ENCODE measurements at regions not wholly inside any gene's neighbourhood (a gene's known extent, or its start where the extent isn't known, plus 50 kb on each side); places are given as distances from the start of the nearest gene placed in this dataset.

DNA sequence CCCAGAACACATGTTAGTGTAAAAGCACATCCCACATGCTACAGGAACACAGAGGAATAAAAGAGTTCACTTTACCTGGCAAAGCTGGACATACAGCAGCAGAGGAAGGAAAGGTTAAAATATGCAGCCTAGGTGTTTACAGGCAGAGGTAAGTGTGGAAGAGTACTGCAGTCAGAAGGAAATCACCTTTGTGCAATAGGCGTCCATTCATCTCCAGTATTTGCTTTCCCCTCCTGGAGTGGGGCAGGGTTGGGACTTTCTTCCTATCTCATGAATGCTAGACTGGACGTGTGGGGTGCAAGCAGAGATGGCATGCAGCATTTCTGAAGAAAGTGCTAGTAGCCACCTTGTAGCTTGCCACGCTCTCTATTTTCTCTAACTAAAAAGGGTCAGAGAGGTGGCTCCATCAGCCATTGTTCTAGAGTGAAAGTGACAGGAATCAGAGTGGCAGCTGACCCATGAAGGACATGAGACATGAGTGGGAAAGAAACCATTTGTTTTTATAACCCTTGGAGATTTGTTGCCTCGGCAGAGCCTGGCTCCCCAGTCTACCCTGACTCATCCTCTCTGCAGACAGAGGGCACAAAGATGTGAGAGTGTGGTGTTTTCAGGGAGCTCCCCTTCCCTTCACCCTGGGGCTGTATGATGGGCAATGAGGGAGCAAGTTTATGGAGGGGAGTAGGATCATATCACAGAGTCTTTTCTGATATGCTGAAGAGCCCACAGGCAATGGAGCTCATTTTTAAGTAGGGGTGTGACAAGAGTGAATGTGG is 101.2 kb upstream of the SEC61G start:
- H3K36me3 Mint-ChIP-seq (ENCODE audit: low read depth): no peaks in the 10 kb centered on the region
- no peak overlapping the region for H3K4me3 Mint-ChIP-seq
- no peaks in the 10 kb centered on the region for H3K9me3 Mint-ChIP-seq
- no peak overlapping the region for H3K27ac Mint-ChIP-seq
- H3K4me1 Mint-ChIP-seq: no peaks in the 10 kb centered on the region
- DNase-seq: no peak
- CTCF ChIA-PET: no interaction called here
- peaks cover 14% of the 10 kb centered on the region for H3K27me3 Mint-ChIP-seq
- POLR2A ChIA-PET: no interaction called here

DNA sequence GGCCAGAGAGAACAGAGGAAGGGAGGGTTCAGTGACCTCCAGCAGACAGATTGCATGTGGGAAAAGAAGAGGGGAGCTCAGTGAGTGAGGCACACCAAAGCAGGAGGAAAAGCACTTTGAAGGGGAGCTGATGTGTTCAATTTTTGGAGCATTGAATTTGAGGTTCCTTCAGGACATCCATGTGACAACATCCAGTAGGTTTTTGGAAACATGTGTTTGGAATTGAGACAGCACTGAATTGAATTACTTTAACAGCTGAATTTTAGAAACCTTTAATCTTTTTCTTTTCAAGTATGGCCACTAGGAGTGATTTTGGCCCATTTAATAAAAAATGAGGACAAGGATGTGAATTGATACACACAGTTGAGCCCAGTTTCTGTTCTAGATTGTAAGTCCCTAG is 101.8 kb upstream of the SEC61G start:
- CTCF ChIA-PET: no interaction called here

DNA sequence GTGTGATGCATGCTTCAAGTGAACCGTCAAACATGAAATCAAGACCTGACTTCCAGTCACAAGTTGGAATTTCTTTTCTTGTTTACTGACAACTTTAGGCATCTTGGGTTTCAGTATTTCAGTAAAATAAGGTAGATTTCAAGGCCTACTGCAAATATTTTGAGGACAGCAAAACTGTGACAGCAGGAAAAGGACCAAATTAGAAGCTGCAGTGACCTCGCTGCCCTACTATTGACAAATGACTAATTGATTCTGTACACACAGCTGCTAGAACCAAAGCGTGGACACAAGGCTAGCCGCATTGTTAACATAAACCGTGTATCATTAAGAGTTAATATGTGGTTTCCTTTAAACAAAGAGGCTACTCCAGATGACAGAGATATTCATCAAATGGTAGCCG is 105.7 kb upstream of the SEC61G start:
- ChIA-PET CTCF (no interaction called here), POLR2A (no interaction called here)
- peaks cover 10% of the 10 kb centered on the region for H3K27me3 Mint-ChIP-seq
- H3K9me3 Mint-ChIP-seq: no peaks in the 10 kb centered on the region
- no peak for DNase-seq
- no peak overlapping the region for H3K27ac Mint-ChIP-seq
- H3K36me3 Mint-ChIP-seq (ENCODE audit: low read depth): no peaks in the 10 kb centered on the region
- no peaks in the 10 kb centered on the region for H3K4me1 Mint-ChIP-seq
- H3K4me3 Mint-ChIP-seq: no peak overlapping the region

More for the DNA sequence above, 101.8 kb upstream of the SEC61G start:
- Mint-ChIP-seq H3K36me3 (ENCODE audit: low read depth) (no peaks in the 10 kb centered on the region), H3K4me1 (no peaks in the 10 kb centered on the region), H3K27me3 (peaks cover 14% of the 10 kb centered on the region), H3K9me3 (no peaks in the 10 kb centered on the region), H3K4me3 (no peak overlapping the region), H3K27ac (no peak overlapping the region)
- DNase-seq: no peak
- POLR2A ChIA-PET: no interaction called here

DNA sequence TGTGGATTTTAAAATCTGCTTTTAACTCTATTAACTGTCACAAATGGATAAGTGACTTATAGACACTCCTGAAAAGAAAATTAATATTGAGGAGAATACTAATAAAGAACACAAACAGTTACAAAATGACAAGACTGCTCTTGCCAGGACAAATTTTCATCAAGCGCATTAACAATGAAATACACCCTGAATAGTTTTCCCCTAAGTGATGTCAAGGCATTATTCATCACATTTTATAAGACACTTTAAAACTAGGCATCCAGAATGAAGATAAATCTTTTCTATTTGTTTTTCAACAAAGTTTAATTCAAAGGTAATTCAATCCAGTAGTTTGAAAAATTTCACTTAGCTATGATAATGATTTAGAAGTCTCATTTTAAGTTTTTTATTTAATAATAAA is 110.5 kb upstream of the SEC61G start:
- peaks cover 2% of the 10 kb centered on the region for H3K27me3 Mint-ChIP-seq
- no peak overlapping the region for H3K27ac Mint-ChIP-seq
- H3K4me1 Mint-ChIP-seq: no peaks in the 10 kb centered on the region
- H3K9me3 Mint-ChIP-seq: no peaks in the 10 kb centered on the region
- ChIA-PET POLR2A (no interaction called here), CTCF (no interaction called here)
- DNase-seq: no peak
- H3K36me3 Mint-ChIP-seq (ENCODE audit: low read depth): no peaks in the 10 kb centered on the region
- H3K4me3 Mint-ChIP-seq: no peak overlapping the region

DNA sequence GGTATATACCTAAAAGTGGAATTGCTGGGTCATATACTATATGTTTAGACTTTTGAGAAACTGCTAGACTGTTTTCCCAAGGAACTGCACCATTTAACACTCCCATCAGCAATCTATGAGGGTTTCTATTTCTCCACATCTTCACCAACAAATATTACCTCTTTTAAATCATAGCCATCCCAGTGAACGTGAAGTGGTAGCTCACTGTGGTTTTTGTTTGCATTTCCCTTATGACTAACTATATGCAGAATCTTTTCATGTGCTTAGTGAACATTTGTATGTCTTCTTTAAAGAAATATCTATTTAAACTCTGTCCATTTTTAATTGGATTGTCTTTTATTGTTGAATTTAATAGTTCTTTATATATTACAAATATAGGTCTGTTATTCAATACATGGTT is 115.8 kb upstream of the SEC61G start:
- Mint-ChIP-seq H3K36me3 (ENCODE audit: low read depth) (no peaks in the 10 kb centered on the region), H3K9me3 (no peaks in the 10 kb centered on the region), H3K27ac (no peak overlapping the region), H3K4me3 (no peak overlapping the region), H3K27me3 (no peaks in the 10 kb centered on the region), H3K4me1 (no peaks in the 10 kb centered on the region)
- ChIA-PET CTCF (no interaction called here), POLR2A (no interaction called here)
- no peak for DNase-seq

DNA sequence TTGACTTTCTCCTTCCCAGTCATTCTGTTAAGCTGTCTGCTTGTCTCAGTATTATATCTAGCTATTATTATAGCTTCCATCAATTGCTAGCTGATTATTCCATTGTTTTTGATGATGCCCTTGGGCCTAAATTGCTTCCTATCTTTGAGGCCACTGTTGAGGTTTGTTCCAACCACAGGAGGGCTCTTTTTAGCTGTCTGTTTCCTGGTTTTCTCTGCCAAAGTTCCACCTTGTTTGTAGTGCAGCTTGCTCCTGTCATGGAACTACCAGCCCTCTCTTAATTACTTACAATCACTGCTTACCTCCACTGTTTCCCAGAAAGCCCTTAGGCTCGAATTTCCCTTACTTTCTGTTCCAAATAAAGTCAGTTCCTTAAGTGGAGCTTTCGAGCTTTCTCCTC is 118.7 kb upstream of the SEC61G start:
- CTCF ChIA-PET: interaction anchor here (1.6 kb wide), 1 partner anchor 377 kb away, joined by 4 read pairs; no protein-coding TSS in a partner anchor
- Mint-ChIP-seq H3K36me3 (ENCODE audit: low read depth) (no peaks in the 10 kb centered on the region), H3K27ac (no peak overlapping the region), H3K27me3 (no peaks in the 10 kb centered on the region), H3K9me3 (no peaks in the 10 kb centered on the region), H3K4me3 (no peak overlapping the region), H3K4me1 (no peaks in the 10 kb centered on the region)
- POLR2A ChIA-PET: no interaction called here
- no peak for DNase-seq

DNA sequence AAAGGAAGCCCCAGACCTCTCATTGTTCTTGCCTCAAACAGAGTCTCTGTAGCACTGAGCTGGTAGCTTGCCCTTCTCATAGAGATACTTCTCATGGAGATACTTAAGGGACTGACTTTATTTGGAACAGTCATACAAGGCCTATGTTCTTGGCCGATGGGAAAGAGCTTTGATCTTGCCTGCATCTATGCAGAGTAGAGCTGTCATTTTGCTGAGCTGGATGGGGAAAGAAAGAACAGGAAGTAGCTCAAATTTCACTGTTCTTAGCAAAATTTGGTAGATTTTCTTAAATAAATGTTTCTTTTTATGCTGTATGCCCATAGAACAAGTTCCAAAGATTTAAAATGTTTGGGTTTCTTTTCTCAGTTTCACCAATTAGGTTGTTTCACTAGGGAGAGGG is 119.3 kb upstream of the SEC61G start:
- H3K4me3 Mint-ChIP-seq: no peak overlapping the region
- H3K4me1 Mint-ChIP-seq: no peaks in the 10 kb centered on the region
- no peak overlapping the region for H3K27ac Mint-ChIP-seq
- H3K9me3 Mint-ChIP-seq: no peaks in the 10 kb centered on the region
- no peaks in the 10 kb centered on the region for H3K27me3 Mint-ChIP-seq
- DNase-seq: no peak
- no peaks in the 10 kb centered on the region for H3K36me3 Mint-ChIP-seq (ENCODE audit: low read depth)
- ChIA-PET CTCF (interaction anchor here (1.6 kb wide), 1 partner anchor 377 kb away, joined by 4 read pairs; no protein-coding TSS in a partner anchor), POLR2A (no interaction called here)

DNA sequence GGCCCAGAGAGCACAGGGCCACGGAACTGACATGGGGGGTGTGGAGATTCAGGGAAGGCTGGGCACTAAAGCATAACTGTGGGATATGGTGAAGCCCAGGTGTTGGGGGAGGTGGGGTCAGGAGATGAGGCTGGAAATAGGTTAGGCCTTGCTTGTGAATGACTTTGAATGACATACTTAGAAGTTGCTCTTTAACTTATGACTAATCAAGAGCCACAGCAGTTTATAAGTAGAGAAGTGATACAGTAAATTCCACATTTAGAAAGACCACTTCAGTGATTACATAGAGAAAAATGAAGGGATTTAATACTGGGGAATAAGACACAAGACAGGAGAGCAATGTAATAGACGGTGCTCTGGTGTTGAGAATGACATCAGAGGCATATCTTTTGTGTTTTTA is 120.8 kb upstream of the SEC61G start:
- ChIA-PET POLR2A (no interaction called here), CTCF (no interaction called here)
- Mint-ChIP-seq H3K27me3 (no peaks in the 10 kb centered on the region), H3K4me3 (no peak overlapping the region), H3K9me3 (no peaks in the 10 kb centered on the region), H3K27ac (no peak overlapping the region), H3K4me1 (no peaks in the 10 kb centered on the region), H3K36me3 (ENCODE audit: low read depth) (no peaks in the 10 kb centered on the region)
- no peak for DNase-seq

DNA sequence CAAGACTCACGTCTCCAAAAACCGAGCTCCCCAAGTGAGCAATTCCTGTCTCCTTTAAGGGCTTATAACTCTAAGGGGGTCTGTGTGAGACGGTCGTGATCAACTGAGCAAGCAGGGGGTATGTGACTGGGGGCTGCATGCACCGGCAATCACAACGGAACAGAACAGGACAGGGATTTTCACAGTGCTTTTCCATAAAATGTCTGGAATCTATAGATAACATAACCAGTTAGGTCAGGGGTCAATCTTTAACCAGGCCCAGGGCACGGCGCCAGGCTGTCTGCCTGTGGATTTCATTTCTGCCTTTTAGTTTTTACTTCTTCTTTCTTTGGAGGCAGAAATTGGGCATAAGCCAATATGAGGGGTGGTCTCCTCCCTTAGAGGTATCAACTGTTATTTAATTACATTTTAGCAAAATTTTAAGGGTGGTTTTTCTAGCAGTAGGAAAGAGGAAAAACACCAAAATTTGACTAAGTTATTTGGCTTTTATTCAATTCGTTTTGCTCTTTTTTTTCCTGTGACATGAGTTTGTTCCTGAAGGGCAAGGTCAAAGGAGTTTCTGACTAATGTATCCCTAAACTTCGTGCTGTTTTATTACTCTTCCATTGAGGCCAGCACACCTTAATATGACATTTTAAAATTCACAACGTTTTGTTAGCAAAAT is 121.4 kb upstream of the SEC61G start:
- CTCF ChIA-PET: no interaction called here
- DNase-seq: no peak
- no peak overlapping the region for H3K27ac Mint-ChIP-seq
- H3K36me3 Mint-ChIP-seq (ENCODE audit: low read depth): no peaks in the 10 kb centered on the region
- no peak overlapping the region for H3K4me3 Mint-ChIP-seq
- no peaks in the 10 kb centered on the region for H3K4me1 Mint-ChIP-seq
- H3K27me3 Mint-ChIP-seq: no peaks in the 10 kb centered on the region
- H3K9me3 Mint-ChIP-seq: no peaks in the 10 kb centered on the region
- POLR2A ChIA-PET: no interaction called here

DNA sequence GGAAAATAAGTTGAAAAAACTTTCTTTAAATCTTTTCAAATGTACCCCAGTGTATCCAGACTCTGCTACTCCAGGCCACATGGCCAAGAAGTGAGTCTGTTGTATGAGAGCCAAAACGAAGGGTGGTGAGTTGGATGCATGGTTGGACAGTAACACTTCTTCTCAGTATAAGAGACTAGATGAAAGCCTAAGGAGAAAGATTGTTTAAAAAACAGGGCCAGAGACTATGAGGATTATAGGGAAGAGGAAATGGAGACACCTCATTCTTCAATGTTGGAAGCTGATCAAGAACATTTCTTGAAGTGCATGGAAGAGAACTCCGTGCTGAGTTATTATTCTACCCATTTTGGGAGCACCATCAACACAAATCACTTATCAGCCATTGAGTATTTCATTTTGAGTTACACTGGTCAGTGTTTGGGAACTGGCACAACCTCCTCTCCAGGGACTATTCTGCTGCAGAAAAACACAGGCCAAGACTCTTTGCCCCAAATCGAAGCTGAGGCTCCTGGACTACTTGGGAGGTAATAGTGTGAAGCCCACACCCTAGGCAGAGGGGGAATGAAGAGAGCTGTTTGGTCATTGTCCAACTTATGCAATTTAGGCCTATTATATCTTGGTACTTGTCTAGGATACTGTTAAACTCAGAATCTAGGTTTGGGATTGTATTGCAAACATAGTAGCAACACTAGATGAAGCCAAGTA is 123.0 kb upstream of the SEC61G start:
- H3K9me3 Mint-ChIP-seq: no peaks in the 10 kb centered on the region
- CTCF ChIA-PET: no interaction called here
- peaks cover 4% of the 10 kb centered on the region for H3K27me3 Mint-ChIP-seq
- POLR2A ChIA-PET: no interaction called here
- H3K36me3 Mint-ChIP-seq (ENCODE audit: low read depth): no peaks in the 10 kb centered on the region
- H3K27ac Mint-ChIP-seq: no peak overlapping the region
- no peak for DNase-seq
- no peaks in the 10 kb centered on the region for H3K4me1 Mint-ChIP-seq
- H3K4me3 Mint-ChIP-seq: no peak overlapping the region

DNA sequence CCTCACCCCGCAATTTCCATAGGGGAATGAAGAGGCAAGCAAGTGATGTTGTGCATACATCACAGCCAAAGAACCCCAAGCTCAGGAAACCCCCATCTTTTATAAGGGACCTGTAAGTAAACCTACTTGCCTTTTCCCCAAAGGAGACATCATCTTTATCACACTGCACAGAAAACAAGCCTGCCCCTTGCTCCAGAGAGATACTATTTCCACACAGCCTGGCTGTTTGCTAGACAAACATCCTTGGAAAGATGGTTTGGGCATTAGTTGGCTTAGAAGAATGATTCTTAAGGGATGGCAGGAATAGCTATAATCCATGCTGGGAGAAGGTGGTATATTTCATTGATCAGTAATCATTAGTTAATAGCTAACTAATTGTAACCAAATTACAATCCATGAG is 123.7 kb upstream of the SEC61G start:
- DNase-seq: no peak
- Mint-ChIP-seq H3K4me1 (no peaks in the 10 kb centered on the region), H3K4me3 (no peak overlapping the region), H3K36me3 (ENCODE audit: low read depth) (no peaks in the 10 kb centered on the region), H3K9me3 (no peaks in the 10 kb centered on the region), H3K27ac (no peak overlapping the region), H3K27me3 (peaks cover 4% of the 10 kb centered on the region)
- CTCF ChIA-PET: no interaction called here
- POLR2A ChIA-PET: no interaction called here

DNA sequence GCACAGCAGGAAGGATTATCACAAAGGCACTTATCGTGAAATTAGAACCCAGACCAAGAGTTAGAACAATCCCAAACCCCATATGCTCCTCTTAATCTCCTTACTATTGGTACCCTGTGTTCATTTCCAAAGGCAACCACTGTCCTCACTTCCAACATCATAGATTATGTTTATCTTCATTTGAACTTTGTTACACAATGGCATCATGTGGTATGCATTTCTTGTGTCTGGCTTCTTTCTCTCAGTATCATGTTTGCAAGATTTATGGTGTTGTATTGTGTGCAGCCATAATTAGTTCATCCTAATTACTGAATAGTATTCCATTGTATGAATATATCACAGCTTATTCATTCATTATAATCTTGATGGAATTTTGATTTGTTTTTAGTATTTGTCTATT is 124.6 kb upstream of the SEC61G start:
- Mint-ChIP-seq H3K4me3 (no peak overlapping the region), H3K4me1 (no peaks in the 10 kb centered on the region), H3K27ac (no peak overlapping the region), H3K9me3 (no peaks in the 10 kb centered on the region), H3K36me3 (ENCODE audit: low read depth) (no peaks in the 10 kb centered on the region), H3K27me3 (peaks cover 9% of the 10 kb centered on the region)
- CTCF ChIA-PET: no interaction called here
- no peak for DNase-seq
- POLR2A ChIA-PET: no interaction called here

DNA sequence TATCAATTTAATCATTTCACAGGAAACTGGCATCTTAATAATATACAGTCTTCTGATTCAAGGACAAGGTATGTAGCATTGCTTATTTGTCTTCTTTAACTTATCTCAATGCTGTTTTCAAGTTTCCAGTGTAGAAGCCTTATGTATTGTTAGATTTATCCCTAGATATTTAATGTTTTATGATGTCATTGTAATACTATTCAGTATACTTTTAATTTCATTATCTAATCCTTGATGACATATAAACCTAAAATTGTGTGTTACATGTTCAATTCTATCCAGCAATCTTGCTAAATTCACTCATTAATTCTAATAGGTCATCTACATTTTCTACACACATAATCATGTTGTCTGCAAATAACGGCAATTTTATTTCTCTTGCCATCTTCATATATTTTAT is 126.3 kb upstream of the SEC61G start:
- H3K9me3 Mint-ChIP-seq: no peaks in the 10 kb centered on the region
- H3K36me3 Mint-ChIP-seq (ENCODE audit: low read depth): no peaks in the 10 kb centered on the region
- H3K4me1 Mint-ChIP-seq: no peaks in the 10 kb centered on the region
- peaks cover 11% of the 10 kb centered on the region for H3K27me3 Mint-ChIP-seq
- ChIA-PET CTCF (no interaction called here), POLR2A (no interaction called here)
- H3K4me3 Mint-ChIP-seq: no peak overlapping the region
- no peak for DNase-seq
- H3K27ac Mint-ChIP-seq: no peak overlapping the region
